Breast epithelium (tissue), 4 donors: ENCODE measurements at regions not wholly inside any gene's neighbourhood (a gene's known extent, or its start where the extent isn't known, plus 50 kb on each side); places are given as distances from the start of the nearest gene placed in this dataset.

ENCODE experiments used
- DNase-seq, 2 donors: peaks; one replicate each; pipeline ENCODE4 v3.0.0-alpha.2; 2019; ENCODE audit warnings: low spot score in 2 of 2
- H3K27ac ChIP-seq, 2 donors: fragments of 200-600 bp; sonication (generic) in 1 of 2; one replicate each; pipeline ENCODE4 v1.5.1; 2016 to 2019; ENCODE audit warnings: mild to moderate bottlenecking in 1 of 2
- H3K27me3 ChIP-seq, 2 donors: fragments of 200-600 bp; sonication (generic) in 1 of 2; one replicate each; pipeline versions ENCODE4 v1.5.1 to v1.6.0; 2017 to 2019; ENCODE audit warnings: control low read depth in 1 of 2, mild to moderate bottlenecking in 1 of 2
- H3K36me3 ChIP-seq: fragments of 200-600 bp; one replicate; pipeline ENCODE4 v1.5.1; 2019
- H3K4me1 ChIP-seq, 2 donors: fragments of 200-600 bp; sonication (generic); one replicate each; pipeline ENCODE4 v1.5.1; 2016 to 2019; ENCODE audit warnings: control low read depth in 1 of 2
- H3K4me3 ChIP-seq, 3 donors: fragments of 200-600 bp; sonication (generic); 1 replicate in 2 of 3; 2 replicates in 1 of 3; pipeline ENCODE4 v1.5.1; 2016 to 2019; ENCODE audit warnings: mild to moderate bottlenecking in 3 of 3, moderate library complexity in 2 of 3
- H3K9me3 ChIP-seq, 2 donors: fragments of 200-600 bp; sonication (generic) in 1 of 2; one replicate each; pipeline ENCODE4 v1.5.1; 2016 to 2019; ENCODE audit warnings: control low read depth in 1 of 2
- CTCF ChIP-seq, 3 donors: fragments of 450-650 bp; IDR thresholded peaks; one replicate each; pipeline ENCODE4 v1.5.1; 2016 to 2017; ENCODE audit warnings: antibody characterized with exemption in 3 of 3, mild to moderate bottlenecking in 3 of 3, moderate library complexity in 3 of 3
- POLR2A ChIP-seq: fragments of 450-650 bp; IDR thresholded peaks from one replicate; pipeline ENCODE4 v1.6.1; 2016; ENCODE audit warnings: antibody characterized with exemption, mild to moderate bottlenecking, moderate library complexity
- POLR2AphosphoS5 ChIP-seq, 3 donors: sonication (generic); formaldehyde crosslinking; IDR thresholded peaks; one replicate each; pipeline ENCODE4 v1.6.1; 2017; ENCODE audit warnings: antibody characterized with exemption in 3 of 3
- intact Hi-C: fragments of 100-400 bp; cut with DNase I; formaldehyde crosslinking; loops from one replicate; pipeline ENCODE4 v1.15.1; 2023; ENCODE audit warnings: low total_unique reads

- DNase-seq: no peak
- Histone ChIP-seq H3K4me1 (no peaks in the 10 kb centered on the region), H3K9me3 (no peaks in the 10 kb centered on the region), H3K27ac (no peak overlapping the region), H3K27me3 (no peaks in the 10 kb centered on the region), H3K36me3 (no peaks in the 10 kb centered on the region), H3K4me3 (no peak overlapping the region)
- TF ChIP-seq POLR2AphosphoS5 (IDR thresholded peaks at IDR 0.05) (no peak), POLR2A (no peak), CTCF (IDR thresholded peaks at IDR 0.05) (no peak)
- intact Hi-C loops: no loop called here
These were observed 181.4 kb downstream of the IPMK start for GRCh38 chr10:58086144-58086762.

- Histone ChIP-seq H3K9me3 (no peaks in the 10 kb centered on the region), H3K36me3 (no peaks in the 10 kb centered on the region), H3K4me3 (no peak overlapping the region), H3K27me3 (no peaks in the 10 kb centered on the region), H3K4me1 (no peaks in the 10 kb centered on the region), H3K27ac (no peak overlapping the region)
- TF ChIP-seq POLR2AphosphoS5 (IDR thresholded peaks at IDR 0.05): no peak
- no peak for TF ChIP-seq POLR2A
- no peak for TF ChIP-seq CTCF (IDR thresholded peaks at IDR 0.05)
- DNase-seq: no peak
- intact Hi-C loops: no loop called here
These were observed 185.4 kb downstream of the IPMK start for GRCh38 chr10:58082248-58082647.

GRCh38 chr10:58081353-58081752 lies 186.3 kb downstream of the IPMK start:
- no peak for TF ChIP-seq CTCF (IDR thresholded peaks at IDR 0.05)
- no peak for TF ChIP-seq POLR2A
- no peak for TF ChIP-seq POLR2AphosphoS5 (IDR thresholded peaks at IDR 0.05)
- intact Hi-C loops: no loop called here
- H3K4me1 ChIP-seq: no peaks in the 10 kb centered on the region
- DNase-seq: no peak
- no peaks in the 10 kb centered on the region for H3K9me3 ChIP-seq
- H3K27me3 ChIP-seq: no peaks in the 10 kb centered on the region
- no peak overlapping the region for H3K4me3 ChIP-seq
- no peak overlapping the region for H3K27ac ChIP-seq
- H3K36me3 ChIP-seq: no peaks in the 10 kb centered on the region

- TF ChIP-seq POLR2AphosphoS5 (IDR thresholded peaks at IDR 0.05): no peak
- TF ChIP-seq CTCF (IDR thresholded peaks at IDR 0.05): no peak
- no peak for TF ChIP-seq POLR2A
- no peaks in the 10 kb centered on the region for H3K27me3 ChIP-seq
- DNase-seq: no peak
- H3K36me3 ChIP-seq: no peaks in the 10 kb centered on the region
- intact Hi-C loops: no loop called here
- H3K27ac ChIP-seq: no peak overlapping the region
- no peaks in the 10 kb centered on the region for H3K9me3 ChIP-seq
- H3K4me1 ChIP-seq: no peaks in the 10 kb centered on the region
- no peak overlapping the region for H3K4me3 ChIP-seq
These were observed 188.2 kb downstream of the IPMK start for GRCh38 chr10:58079461-58079860.

GRCh38 chr10:58072634-58073033 lies 195.1 kb downstream of the IPMK start:
- Histone ChIP-seq H3K27me3 (no peaks in the 10 kb centered on the region), H3K4me1 (no peaks in the 10 kb centered on the region), H3K9me3 (no peaks in the 10 kb centered on the region), H3K27ac (no peak overlapping the region), H3K4me3 (no peak overlapping the region), H3K36me3 (no peaks in the 10 kb centered on the region)
- DNase-seq: no peak
- TF ChIP-seq POLR2A (no peak), CTCF (IDR thresholded peaks at IDR 0.05) (no peak), POLR2AphosphoS5 (IDR thresholded peaks at IDR 0.05) (no peak)
- intact Hi-C loops: loop anchor here (5.0 kb wide), 1 partner anchor 745 kb away; no protein-coding TSS in a partner anchor
